ENCODE measurements at regions not wholly inside any gene's neighbourhood (a gene's known extent, or its start where the extent isn't known, plus 50 kb on each side); places are given as distances from the start of the nearest gene placed in this dataset.

DNA sequence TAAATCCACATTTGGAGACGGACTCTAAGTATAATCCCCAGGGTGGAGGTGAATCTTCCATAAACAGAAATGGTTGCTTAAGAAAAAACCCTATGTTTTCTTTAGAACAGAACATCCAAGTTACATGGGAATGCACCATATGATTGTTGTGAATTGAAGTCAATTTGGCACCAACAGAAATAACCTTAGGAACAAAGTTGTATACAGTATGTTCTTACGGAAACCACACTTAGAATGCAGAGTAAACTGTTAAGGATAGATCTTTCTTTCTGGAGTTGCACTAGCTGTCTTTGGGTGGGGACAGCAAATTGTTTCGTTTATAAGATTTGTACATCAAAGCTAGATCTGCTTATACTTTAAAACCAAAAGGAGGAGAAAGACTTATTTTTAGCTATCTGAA lies 316.4 kb downstream of the PTEN start:
- in situ Hi-C loops (cut with MboI; ENCODE audit: low pct_unique_long_range_greater_than_20kb, low sequenced_read_pairs, unreplicated experiment): no loop called here
- TF ChIP-seq, protein P1, sequence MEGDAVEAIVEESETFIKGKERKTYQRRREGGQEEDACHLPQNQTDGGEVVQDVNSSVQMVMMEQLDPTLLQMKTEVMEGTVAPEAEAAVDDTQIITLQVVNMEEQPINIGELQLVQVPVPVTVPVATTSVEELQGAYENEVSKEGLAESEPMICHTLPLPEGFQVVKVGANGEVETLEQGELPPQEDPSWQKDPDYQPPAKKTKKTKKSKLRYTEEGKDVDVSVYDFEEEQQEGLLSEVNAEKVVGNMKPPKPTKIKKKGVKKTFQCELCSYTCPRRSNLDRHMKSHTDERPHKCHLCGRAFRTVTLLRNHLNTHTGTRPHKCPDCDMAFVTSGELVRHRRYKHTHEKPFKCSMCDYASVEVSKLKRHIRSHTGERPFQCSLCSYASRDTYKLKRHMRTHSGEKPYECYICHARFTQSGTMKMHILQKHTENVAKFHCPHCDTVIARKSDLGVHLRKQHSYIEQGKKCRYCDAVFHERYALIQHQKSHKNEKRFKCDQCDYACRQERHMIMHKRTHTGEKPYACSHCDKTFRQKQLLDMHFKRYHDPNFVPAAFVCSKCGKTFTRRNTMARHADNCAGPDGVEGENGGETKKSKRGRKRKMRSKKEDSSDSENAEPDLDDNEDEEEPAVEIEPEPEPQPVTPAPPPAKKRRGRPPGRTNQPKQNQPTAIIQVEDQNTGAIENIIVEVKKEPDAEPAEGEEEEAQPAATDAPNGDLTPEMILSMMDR (IDR thresholded peaks at IDR 0.05; ENCODE audit: extremely low read depth, insufficient read depth, missing control alignments): no peak
- no peak for DNase-seq (ENCODE audit: low spot score)

DNA sequence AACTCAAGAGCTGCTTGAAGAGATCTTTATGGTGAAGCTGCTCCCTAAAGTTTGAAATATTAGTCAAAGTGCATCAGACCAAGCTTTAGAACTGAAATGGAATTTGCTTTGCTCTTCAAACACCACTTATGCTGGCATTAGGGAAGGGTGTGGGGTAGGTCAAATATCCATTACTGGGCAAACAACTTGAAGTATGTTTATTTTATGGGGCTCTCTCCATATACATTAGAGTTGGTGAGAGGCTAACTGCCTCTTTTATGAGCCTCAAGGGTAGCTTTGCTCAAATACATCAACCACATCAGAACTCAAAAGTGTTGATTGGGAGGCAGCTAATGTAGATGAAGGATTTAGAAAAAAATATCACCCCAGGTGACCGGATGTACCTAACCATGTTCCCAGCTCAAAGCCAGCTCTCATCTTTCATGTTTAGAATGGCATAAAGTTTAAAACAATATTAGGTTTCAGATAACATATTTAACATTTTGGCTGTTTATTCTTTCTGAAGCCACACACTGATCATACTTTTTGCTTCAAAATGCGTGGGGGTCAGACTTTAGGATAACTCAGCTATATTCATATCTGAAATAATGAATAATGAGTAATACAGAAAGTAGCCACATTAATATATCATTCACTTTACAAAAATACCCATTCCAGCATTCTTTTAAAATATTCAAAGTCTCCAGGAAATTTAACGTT lies 318.6 kb downstream of the PTEN start:
- in situ Hi-C loops (cut with MboI; ENCODE audit: low pct_unique_long_range_greater_than_20kb, low sequenced_read_pairs, unreplicated experiment): no loop called here
- TF ChIP-seq, protein P1 (IDR thresholded peaks at IDR 0.05; ENCODE audit: extremely low read depth, insufficient read depth, missing control alignments): no peak
- DNase-seq (ENCODE audit: low spot score): no peak

DNA sequence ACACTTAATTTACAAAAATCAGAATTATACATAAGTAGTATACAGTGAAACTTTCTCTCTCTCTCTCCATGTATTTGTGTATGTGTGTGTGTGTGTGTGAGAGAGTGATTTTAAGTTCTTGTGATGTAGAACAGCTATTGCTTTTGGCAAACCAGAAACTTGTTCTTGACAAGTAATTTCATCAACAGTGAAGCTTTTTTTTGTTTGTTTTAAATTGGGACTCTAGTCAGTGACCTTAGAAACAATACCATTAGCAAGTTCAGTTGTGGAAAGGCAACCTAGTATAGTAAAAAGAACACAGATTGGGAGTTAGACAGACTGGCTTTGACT lies 319.1 kb downstream of the PTEN start:
- TF ChIP-seq, protein P1 (IDR thresholded peaks at IDR 0.05; ENCODE audit: extremely low read depth, insufficient read depth, missing control alignments): no peak
- in situ Hi-C loops (cut with MboI; ENCODE audit: low pct_unique_long_range_greater_than_20kb, low sequenced_read_pairs, unreplicated experiment): no loop called here
- DNase-seq (ENCODE audit: low spot score): no peak

DNA sequence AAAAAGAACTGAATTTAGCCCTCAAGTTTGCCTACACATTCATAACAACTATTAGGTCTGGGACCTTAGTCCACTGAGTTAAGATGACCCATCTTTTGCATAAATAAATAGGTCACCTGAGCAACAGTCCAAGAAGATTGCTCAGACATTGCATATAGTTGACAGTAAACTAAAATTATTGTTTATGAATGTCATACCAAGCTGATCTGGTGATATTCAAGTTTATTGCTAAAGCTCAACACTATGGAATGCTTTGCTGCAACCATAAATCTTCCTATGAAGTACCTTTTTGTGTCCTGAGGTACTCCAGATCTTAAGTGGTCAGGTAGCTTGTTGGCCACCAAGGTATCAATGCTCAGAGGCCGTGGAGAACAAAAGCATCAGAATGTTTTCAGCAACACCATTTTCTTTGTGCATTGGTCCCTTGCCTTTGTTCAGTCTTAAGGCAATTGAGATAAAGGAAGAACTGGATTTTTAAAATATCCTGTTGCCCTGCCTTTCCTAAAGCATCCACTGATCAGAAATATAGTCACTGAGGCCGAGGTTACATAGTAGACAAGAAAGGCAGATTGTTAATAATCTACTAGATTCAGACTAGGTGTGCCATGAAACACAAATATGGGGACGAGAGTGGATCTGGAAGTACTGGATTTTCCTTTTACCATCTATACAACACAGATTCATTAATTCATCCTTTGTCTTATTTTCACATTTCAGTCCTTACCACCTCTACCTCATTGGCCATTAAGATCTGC lies 321.3 kb downstream of the PTEN start:
- in situ Hi-C loops (cut with MboI; ENCODE audit: low pct_unique_long_range_greater_than_20kb, low sequenced_read_pairs, unreplicated experiment): no loop called here
- TF ChIP-seq, protein P1 (IDR thresholded peaks at IDR 0.05; ENCODE audit: extremely low read depth, insufficient read depth, missing control alignments): no peak
- DNase-seq (ENCODE audit: low spot score): no peak

DNA sequence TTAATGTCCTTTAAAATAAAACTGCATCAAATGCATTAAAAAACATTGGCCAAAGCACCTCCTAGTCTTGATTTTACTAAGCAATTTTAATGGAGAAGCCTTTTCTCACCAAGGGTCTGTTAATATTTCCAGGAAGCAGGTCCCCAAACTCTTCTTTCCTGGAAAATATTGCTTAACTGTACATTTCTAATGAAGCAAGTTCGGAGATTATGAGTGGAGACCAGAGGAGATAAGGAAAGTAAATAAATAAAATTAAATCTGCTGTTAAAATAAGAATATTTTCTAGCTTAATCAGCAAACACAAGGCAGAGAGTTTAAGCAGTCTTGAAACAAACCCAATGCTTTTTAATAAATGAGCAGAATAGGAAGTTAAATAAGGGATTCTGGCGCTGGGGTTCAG lies 322.4 kb downstream of the PTEN start:
- in situ Hi-C loops (cut with MboI; ENCODE audit: low pct_unique_long_range_greater_than_20kb, low sequenced_read_pairs, unreplicated experiment): no loop called here
- TF ChIP-seq, protein P1 (IDR thresholded peaks at IDR 0.05; ENCODE audit: extremely low read depth, insufficient read depth, missing control alignments): no peak
- DNase-seq (ENCODE audit: low spot score): no peak

DNA sequence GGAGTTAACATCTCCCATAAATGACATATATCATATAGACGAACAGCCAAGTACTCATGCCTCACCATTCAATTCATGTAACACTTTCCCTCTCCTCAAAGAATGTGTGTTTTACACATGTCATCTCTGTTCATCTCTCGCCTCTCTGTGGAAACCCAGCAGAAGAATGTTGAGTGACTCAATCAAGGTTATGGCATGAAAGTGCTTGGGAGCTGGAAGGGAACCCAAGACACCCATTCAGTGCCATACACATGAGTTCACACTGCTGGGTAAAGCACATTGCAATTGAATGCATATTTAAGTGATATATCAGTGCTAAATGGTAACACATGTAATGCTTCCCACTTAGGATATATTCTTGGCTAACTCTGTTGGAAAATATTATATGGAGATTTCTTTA lies 322.9 kb downstream of the PTEN start:
- in situ Hi-C loops (cut with MboI; ENCODE audit: low pct_unique_long_range_greater_than_20kb, low sequenced_read_pairs, unreplicated experiment): no loop called here
- TF ChIP-seq, protein P1 (IDR thresholded peaks at IDR 0.05; ENCODE audit: extremely low read depth, insufficient read depth, missing control alignments): no peak
- no peak for DNase-seq (ENCODE audit: low spot score)
